ENCODE measurements at regions not wholly inside any gene's neighbourhood (a gene's known extent, or its start where the extent isn't known, plus 50 kb on each side); places are given as distances from the start of the nearest gene placed in this dataset.
A peak's percentile ranks its signal among the peaks of the same experiment; 100 is the strongest.

DNA sequence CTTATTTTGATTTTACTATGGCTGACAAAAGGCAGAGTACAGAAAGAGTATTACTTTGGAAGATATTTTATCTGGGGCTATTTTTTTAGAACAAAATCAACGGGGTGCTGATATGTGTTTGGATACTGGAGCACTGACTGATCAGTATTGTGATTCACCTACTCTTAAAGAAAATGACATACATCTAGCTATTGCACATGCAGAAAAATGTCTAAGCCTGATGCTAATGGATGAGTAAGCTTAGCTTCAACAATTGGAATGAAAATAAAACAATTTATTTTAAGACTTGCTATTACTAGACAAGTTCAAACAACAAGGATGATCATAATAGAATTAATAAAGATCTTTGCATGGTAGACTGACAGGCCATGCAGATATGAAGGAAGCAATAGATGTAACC lies 262.0 kb downstream of the PPP1R2C start:
- DNase-seq: no peak

- DNase-seq: no peak
Measured at GRCh38 chrX:42505016-42505415, 272.9 kb downstream of the PPP1R2C start.

GRCh38 chrX:42499620-42500019 lies 278.3 kb downstream of the PPP1R2C start:
- DNase-seq: no peak

DNA sequence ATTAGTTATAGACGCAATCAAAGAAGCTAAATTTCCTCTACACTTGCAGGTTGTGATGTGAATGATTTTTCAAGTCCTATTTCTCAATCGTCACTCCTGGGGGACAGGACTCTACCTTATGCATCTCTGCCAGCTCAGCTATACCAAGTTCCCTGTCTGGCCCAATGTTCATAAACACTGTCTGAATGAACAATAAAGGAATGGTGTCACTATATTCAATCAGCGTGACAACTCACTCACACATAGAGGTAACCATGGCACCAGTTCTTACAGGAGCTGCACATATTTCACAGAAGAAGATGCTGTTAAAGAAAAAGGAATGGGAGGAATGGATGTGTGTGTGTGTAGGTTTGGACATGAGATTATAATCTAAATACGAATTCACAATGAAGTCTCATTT lies 280.6 kb downstream of the PPP1R2C start:
- no peak for DNase-seq

GRCh38 chrX:42496239-42496638 lies 281.7 kb downstream of the PPP1R2C start:
- DNase-seq: no peak

DNA sequence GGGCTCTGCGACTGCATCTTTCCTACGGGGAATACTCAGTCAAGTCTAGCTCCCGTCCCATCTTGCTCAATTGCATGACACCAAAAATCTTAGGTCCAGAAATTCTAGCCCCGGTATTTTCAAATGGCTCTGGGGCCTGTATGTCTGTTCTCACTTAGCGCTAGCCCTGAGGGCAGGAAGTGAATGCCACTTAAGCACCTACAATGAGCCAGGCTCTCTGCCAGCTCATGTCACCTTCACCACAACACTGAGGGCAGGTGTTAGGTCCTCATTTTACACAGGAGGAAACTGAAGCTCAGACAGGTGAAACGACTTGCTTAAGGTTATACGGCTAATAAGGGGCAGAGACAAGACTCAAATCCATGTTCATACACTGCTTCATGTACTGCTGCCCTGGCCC lies 282.8 kb downstream of the PPP1R2C start:
- DNase-seq: no peak

DNA sequence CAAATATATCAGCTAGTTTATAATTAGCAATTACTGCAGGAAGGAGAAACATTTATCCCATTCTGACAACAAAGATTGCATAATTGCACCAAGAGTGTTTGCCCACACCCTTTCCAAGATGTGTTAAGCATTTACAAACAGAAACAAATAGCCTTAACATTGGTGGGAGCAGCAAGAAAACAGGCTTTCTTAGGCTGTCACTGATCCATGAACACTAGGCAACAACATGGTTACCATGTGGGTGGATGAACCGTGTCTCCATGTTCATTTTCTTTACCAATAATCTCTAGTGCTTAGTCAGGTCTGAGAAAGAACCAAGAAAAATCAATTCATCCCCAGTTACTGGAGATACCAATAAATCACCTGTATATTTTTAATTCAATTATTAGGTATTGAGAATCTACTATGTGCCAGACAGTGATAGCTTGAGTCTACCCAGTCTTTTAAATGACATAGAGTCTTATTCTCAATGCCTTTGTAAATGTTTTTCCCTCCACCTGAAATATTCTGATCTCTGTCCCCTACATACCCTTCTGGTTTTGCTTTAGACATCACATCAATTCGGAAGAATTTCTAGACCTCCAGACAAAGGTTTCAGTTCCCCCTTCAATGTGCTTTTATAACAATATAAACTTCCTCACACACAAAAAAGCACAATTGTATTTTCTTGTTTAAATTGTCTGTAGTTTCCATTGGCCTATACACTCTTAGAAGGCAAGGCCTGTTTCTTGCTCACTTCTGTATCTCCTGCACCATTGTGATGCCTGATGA lies 286.6 kb downstream of the PPP1R2C start:
- DNase-seq: no peak

DNA sequence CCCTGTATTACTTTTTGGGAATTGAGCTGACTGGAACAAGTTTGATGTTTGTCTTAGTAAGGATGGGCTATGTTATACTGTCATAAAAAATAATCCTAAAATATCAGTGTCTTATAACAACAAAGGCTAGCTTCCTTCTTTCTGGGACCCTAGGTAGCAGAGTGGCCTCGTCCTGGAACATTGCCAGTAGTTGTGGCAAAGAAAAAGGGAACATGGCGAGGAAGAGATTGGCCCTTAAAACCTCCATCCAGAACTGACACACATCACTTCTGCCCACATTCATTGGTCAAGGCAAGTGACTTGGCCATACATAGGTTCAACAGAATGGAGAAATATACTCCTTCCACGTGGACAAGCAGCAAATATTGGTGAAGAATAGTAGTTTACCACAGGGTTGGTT lies 287.9 kb downstream of the PPP1R2C start:
- DNase-seq: peak; percentile 50

DNA sequence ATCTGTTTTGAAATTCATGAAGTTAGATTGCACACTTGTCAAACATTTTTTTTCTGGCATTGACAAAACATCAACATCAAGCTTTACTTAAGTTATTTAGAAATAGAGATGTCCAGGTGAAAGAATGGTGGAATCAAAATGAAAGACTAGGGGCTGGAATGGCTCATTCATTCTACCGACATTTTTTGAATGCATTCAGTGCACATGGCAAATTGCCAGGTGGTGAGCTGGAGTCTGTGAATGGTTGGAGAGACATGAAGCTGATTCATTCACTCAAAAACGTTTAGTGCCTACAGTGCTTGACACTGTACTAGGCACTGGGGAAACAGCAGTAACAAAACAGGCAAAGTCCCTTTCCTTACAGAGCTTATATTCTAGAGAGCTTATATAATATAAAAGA lies 292.4 kb downstream of the PPP1R2C start:
- no peak for DNase-seq

- DNase-seq: no peak
Measured at GRCh38 chrX:42484233-42484632, 293.7 kb downstream of the PPP1R2C start.

DNA sequence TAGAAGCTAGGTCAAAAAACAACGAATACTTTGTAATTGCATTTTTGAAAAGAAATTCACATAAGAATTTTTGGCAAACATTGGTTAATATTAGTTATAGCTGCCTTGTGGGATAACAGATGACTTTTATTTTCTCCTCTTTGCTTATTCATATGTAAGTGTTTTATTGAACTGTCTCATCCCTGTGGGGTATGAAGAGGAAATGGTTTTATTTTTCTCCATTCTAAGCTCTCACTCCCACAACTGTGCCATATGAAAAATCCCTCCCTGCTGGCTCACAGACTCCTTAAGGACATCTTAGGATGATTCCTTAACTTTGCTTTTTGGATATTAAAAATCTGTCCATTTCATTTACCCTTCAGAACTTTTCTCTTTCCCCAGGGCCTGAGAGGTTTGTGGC lies 300.6 kb downstream of the PPP1R2C start:
- no peak for DNase-seq

GRCh38 chrX:42472727-42473126 lies 305.2 kb downstream of the PPP1R2C start:
- DNase-seq: no peak

- no peak for DNase-seq
Measured at GRCh38 chrX:42466332-42467046, 311.5 kb downstream of the PPP1R2C start.

DNA sequence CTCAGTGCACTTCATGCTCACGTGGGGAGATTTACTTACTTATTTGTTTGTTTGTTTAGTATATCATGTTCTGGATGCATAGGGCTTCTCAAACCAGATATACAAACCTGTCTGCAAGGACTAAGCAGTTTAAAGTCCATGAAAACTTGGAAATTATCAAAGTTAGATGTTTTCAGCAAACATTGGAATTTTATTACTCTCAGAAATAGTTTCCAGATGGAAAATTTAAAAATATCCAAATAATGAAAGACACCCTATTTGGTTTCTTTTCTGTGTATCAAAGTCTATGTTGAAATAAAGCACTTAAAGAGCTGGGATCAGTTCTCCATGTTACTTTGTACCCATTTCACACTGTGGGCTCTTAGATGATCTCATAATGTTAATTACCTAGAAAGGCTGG lies 312.1 kb downstream of the PPP1R2C start:
- no peak for DNase-seq

DNA sequence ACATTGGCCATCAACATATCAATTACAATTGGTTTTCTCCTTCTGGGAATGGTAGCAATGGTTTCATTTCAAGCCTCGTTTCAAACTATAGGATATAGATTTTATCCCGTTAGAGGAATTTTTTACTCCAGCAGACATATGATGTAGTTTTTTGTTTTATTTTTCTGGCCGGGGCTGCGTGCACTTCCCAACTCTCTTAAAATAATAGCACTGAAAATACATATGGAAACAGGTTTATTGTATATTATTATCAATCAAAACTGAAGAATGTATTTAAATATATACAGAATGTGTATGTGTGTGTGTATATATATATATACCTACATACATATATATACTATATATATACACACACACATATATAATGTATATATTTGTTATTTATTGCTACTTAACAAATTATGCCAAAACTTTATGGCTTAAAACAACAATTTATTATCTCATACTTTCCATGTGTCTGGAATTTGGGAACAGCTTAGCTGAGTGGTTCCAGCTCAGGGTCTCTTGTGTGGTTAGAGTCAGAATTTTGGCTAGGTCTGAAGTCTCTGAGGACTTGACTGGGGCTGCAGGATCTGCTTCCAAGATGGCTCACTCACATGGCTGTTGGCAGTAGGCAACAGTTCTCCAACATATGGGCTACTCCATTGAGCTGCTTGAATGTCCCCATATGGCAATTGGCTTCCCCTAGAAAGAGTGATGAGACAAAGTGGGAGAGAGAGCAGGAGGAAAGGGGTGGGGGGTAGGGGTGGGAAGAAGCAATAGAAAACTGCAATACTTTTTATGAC lies 314.1 kb downstream of the PPP1R2C start:
- DNase-seq: no peak

- no peak for DNase-seq
Measured at GRCh38 chrX:42462917-42463316, 315.0 kb downstream of the PPP1R2C start.

- DNase-seq: no peak
Measured at GRCh38 chrX:42460706-42461105, 317.3 kb downstream of the PPP1R2C start.

DNA sequence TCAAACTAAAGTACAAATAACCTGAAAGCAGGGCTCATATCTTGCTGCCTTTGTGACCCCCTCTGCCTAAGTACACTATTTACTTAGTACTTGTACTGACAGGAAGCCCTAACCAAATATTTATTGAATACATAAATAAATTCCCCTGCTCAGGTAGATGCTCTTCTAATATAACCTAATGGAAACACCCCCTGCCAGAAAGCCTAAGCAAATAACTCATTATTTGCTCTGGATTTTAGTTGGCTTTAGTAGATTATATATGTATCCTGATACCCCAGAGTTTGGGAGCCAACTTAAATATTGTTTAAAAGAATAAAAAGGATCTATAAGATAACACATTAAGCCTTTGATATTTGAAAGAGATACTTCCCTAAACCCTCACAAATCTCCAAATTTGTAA lies 318.2 kb downstream of the PPP1R2C start:
- DNase-seq: no peak

GRCh38 chrX:42456176-42456700 lies 321.7 kb downstream of the PPP1R2C start:
- no peak for DNase-seq

DNA sequence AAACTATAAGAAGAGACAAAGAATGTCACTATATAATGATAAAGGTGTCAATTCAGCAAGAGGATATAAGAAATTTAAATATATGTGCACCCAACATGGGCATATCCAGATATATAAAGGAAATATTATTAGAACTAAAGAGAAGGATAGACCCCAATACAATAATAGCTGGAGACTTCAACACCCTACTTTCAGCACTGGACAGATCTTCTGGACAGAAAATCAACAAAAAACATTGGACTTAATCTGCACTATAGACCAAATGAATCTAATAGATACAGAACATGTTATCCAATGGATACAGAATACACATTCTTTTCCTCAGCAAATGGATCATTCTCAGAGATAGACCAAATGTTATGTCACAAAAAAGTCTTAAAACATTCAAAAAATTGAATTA lies 327.7 kb downstream of the PPP1R2C start:
- no peak for DNase-seq

GRCh38 chrX:42443267-42443666 lies 334.7 kb downstream of the PPP1R2C start:
- no peak for DNase-seq

GRCh38 chrX:42442745-42443144 lies 335.2 kb downstream of the PPP1R2C start:
- DNase-seq: no peak

- no peak for DNase-seq
Measured at GRCh38 chrX:42437211-42437610, 340.8 kb downstream of the PPP1R2C start.

Data from OCI-M1 (cell line).